Parathyroid adenoma (tissue), 2 donors: ENCODE measurements at regions not wholly inside any gene's neighbourhood (a gene's known extent, or its start where the extent isn't known, plus 50 kb on each side); places are given as distances from the start of the nearest gene placed in this dataset.

Experiments used
- H2AFZ ChIP-seq: fragments of 300-600 bp; sonication (generic); one replicate; pipeline ENCODE4 v1.7.0; 2017; ENCODE audit warnings: antibody characterized with exemption, mild to moderate bottlenecking
- H3K27ac ChIP-seq: fragments of 300-600 bp; sonication (generic); one replicate; pipeline ENCODE4 v1.7.0; 2017
- H3K27me3 ChIP-seq: fragments of 300-600 bp; sonication (generic); one replicate; pipeline ENCODE4 v1.7.0; 2017; ENCODE audit warnings: low read length; ENCODE audit not compliant: control insufficient read depth, insufficient read depth
- H3K36me3 ChIP-seq: fragments of 300-600 bp; sonication (generic); one replicate; pipeline ENCODE4 v1.7.0; 2017; ENCODE audit warnings: low read length; ENCODE audit not compliant: control insufficient read depth, insufficient read depth
- H3K4me1 ChIP-seq: fragments of 300-600 bp; sonication (generic); one replicate; pipeline ENCODE4 v1.7.0; 2017; ENCODE audit warnings: control low read depth
- H3K4me2 ChIP-seq: fragments of 300-600 bp; sonication (generic); one replicate; pipeline ENCODE4 v1.7.0; 2017; ENCODE audit warnings: low read length
- H3K4me3 ChIP-seq: fragments of 300-600 bp; sonication (generic); one replicate; pipeline ENCODE4 v1.7.0; 2017; ENCODE audit warnings: low read depth, low read length
- H3K79me2 ChIP-seq: fragments of 300-600 bp; sonication (generic); one replicate; pipeline ENCODE4 v1.7.0; 2017; ENCODE audit warnings: control low read depth
- H3K9ac ChIP-seq: fragments of 300-600 bp; sonication (generic); one replicate; pipeline ENCODE4 v1.7.0; 2017; ENCODE audit warnings: mild to moderate bottlenecking
- H3K9me3 ChIP-seq: fragments of 300-600 bp; sonication (generic); one replicate; pipeline ENCODE4 v1.7.0; 2017; ENCODE audit warnings: low read length; ENCODE audit not compliant: control insufficient read depth
- CTCF ChIP-seq: fragments of 300-600 bp; sonication (generic); IDR thresholded peaks from one replicate; pipeline ENCODE4 v1.7.0; 2017; ENCODE audit warnings: antibody characterized with exemption, mild to moderate bottlenecking
- donor health status: primary hyperparathyroidism.

GRCh38 chr15:53404930-53405493, 354.5 kb downstream of the WDR72 start:
- Histone ChIP-seq H3K4me1 (no peaks in the 10 kb centered on the region), H3K9ac (no peak overlapping the region), H3K36me3 (no peaks in the 10 kb centered on the region), H2AFZ (no peak overlapping the region), H3K4me3 (no peak overlapping the region), H3K4me2 (no peak overlapping the region), H3K27ac (no peak overlapping the region), H3K27me3 (no peaks in the 10 kb centered on the region), H3K9me3 (no peaks in the 10 kb centered on the region), H3K79me2 (no peaks in the 10 kb centered on the region)
- no peak for TF ChIP-seq CTCF

GRCh38 chr15:53401503-53401902, 358.0 kb downstream of the WDR72 start:
- no peaks in the 10 kb centered on the region for H3K27me3 ChIP-seq
- no peaks in the 10 kb centered on the region for H3K4me1 ChIP-seq
- no peak overlapping the region for H3K9ac ChIP-seq
- TF ChIP-seq CTCF: no peak
- no peak overlapping the region for H2AFZ ChIP-seq
- no peaks in the 10 kb centered on the region for H3K79me2 ChIP-seq
- H3K4me2 ChIP-seq: no peak overlapping the region
- H3K9me3 ChIP-seq: no peaks in the 10 kb centered on the region
- H3K4me3 ChIP-seq: no peak overlapping the region
- no peaks in the 10 kb centered on the region for H3K36me3 ChIP-seq
- no peak overlapping the region for H3K27ac ChIP-seq

- H2AFZ ChIP-seq: no peak overlapping the region
- H3K4me2 ChIP-seq: no peak overlapping the region
- no peak overlapping the region for H3K27ac ChIP-seq
- H3K4me1 ChIP-seq: no peaks in the 10 kb centered on the region
- no peaks in the 10 kb centered on the region for H3K27me3 ChIP-seq
- H3K9ac ChIP-seq: no peak overlapping the region
- H3K36me3 ChIP-seq: no peaks in the 10 kb centered on the region
- no peaks in the 10 kb centered on the region for H3K79me2 ChIP-seq
- H3K9me3 ChIP-seq: no peaks in the 10 kb centered on the region
- H3K4me3 ChIP-seq: no peak overlapping the region
- no peak for TF ChIP-seq CTCF
Measured at GRCh38 chr15:53400986-53401385, 358.5 kb downstream of the WDR72 start.

GRCh38 chr15:53397041-53397616, 362.3 kb downstream of the WDR72 start:
- Histone ChIP-seq H3K27ac (no peak overlapping the region), H3K9me3 (no peaks in the 10 kb centered on the region), H3K4me3 (no peak overlapping the region), H3K4me2 (no peak overlapping the region), H3K36me3 (no peaks in the 10 kb centered on the region), H3K4me1 (no peaks in the 10 kb centered on the region), H3K27me3 (no peaks in the 10 kb centered on the region), H2AFZ (no peak overlapping the region), H3K9ac (no peak overlapping the region), H3K79me2 (no peaks in the 10 kb centered on the region)
- no peak for TF ChIP-seq CTCF

GRCh38 chr15:53395871-53396270, 363.6 kb downstream of the WDR72 start:
- Histone ChIP-seq H3K27me3 (no peaks in the 10 kb centered on the region), H2AFZ (no peak overlapping the region), H3K9me3 (no peaks in the 10 kb centered on the region), H3K4me1 (no peaks in the 10 kb centered on the region), H3K36me3 (no peaks in the 10 kb centered on the region), H3K4me2 (no peak overlapping the region), H3K4me3 (no peak overlapping the region), H3K27ac (no peak overlapping the region), H3K79me2 (no peaks in the 10 kb centered on the region), H3K9ac (no peak overlapping the region)
- TF ChIP-seq CTCF: no peak
